ENCODE measurements at regions not wholly inside any gene's neighbourhood (a gene's known extent, or its start where the extent isn't known, plus 50 kb on each side); places are given as distances from the start of the nearest gene placed in this dataset.

DNA sequence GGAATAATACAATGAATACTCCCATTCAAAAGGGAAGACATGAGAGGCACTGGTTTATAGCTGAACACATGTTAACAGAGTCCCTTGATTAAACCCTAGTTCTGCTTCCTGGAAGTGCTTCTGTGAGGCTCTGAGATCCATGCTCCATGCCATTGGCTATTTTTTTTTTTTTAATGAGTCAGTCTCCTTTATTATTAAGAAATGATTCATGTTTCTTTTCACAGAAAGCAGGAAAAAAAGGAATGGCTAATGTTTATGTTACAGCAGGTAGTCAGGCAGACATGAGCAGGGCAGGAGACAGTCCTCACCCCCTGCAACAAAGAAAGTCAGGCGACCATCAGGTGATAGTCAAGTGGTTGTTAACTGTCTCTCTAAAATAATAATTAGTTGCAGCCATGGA, 598.7 kb downstream of the EPHA5 start:
- TF ChIP-seq, protein P1, sequence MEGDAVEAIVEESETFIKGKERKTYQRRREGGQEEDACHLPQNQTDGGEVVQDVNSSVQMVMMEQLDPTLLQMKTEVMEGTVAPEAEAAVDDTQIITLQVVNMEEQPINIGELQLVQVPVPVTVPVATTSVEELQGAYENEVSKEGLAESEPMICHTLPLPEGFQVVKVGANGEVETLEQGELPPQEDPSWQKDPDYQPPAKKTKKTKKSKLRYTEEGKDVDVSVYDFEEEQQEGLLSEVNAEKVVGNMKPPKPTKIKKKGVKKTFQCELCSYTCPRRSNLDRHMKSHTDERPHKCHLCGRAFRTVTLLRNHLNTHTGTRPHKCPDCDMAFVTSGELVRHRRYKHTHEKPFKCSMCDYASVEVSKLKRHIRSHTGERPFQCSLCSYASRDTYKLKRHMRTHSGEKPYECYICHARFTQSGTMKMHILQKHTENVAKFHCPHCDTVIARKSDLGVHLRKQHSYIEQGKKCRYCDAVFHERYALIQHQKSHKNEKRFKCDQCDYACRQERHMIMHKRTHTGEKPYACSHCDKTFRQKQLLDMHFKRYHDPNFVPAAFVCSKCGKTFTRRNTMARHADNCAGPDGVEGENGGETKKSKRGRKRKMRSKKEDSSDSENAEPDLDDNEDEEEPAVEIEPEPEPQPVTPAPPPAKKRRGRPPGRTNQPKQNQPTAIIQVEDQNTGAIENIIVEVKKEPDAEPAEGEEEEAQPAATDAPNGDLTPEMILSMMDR (IDR thresholded peaks at IDR 0.05), result no peak
- TF ChIP-seq ZFX (IDR thresholded peaks at IDR 0.05; ENCODE audit: borderline replicate concordance), result no peak

All from 22Rv1 (cell line).